BE2C (cell line): ENCODE measurements at regions not wholly inside any gene's neighbourhood (a gene's known extent, or its start where the extent isn't known, plus 50 kb on each side); places are given as distances from the start of the nearest gene placed in this dataset.

Experiments used
- DNase-seq: peaks from one replicate; pipeline ENCODE4 v3.0.0-alpha.2; 2020
- H3K27me3 ChIP-seq: fragments of 250-450 bp; sonication (Bioruptor Pico); 2 replicates; pipeline ENCODE4 v1.5.1; 2020; ENCODE audit warnings: mild to moderate bottlenecking
- H3K36me3 ChIP-seq: fragments of 250-450 bp; sonication (Bioruptor Pico); 2 replicates; pipeline ENCODE4 v1.5.1; 2020; ENCODE audit warnings: mild to moderate bottlenecking
- H3K4me1 ChIP-seq: fragments of 250-450 bp; sonication (Bioruptor Pico); 2 replicates; pipeline ENCODE4 v1.5.1; 2020
- H3K4me3 ChIP-seq: 2 replicates; pipeline ENCODE4 v1.5.1; 2011; ENCODE audit warnings: low read depth, low read length
- H3K9me3 ChIP-seq: fragments of 250-450 bp; sonication (Bioruptor Pico); 2 replicates; pipeline ENCODE4 v1.5.1; 2020
- CTCF ChIP-seq: IDR thresholded peaks from 2 replicates; pipeline ENCODE4 v1.5.1; 2012; ENCODE audit warnings: mild to moderate bottlenecking, low read depth, low read length

GRCh38 chr18:57991552-57991951 lies 52.5 kb upstream of the NEDD4L start:
- Histone ChIP-seq H3K27me3 (no peaks in the 10 kb centered on the region), H3K36me3 (no peaks in the 10 kb centered on the region), H3K9me3 (no peaks in the 10 kb centered on the region), H3K4me3 (no peak overlapping the region), H3K4me1 (no peaks in the 10 kb centered on the region)
- DNase-seq = no peak
- no peak for TF ChIP-seq CTCF

- DNase-seq = no peak
- TF ChIP-seq CTCF = no peak
- no peaks in the 10 kb centered on the region for H3K9me3 ChIP-seq
- H3K27me3 ChIP-seq = no peaks in the 10 kb centered on the region
- H3K4me3 ChIP-seq = no peak overlapping the region
- H3K36me3 ChIP-seq = no peaks in the 10 kb centered on the region
- H3K4me1 ChIP-seq = no peaks in the 10 kb centered on the region
Observed at GRCh38 chr18:57989536-57989935, 54.5 kb upstream of the NEDD4L start.

GRCh38 chr18:57984490-57985115 lies 59.4 kb upstream of the NEDD4L start:
- Histone ChIP-seq H3K36me3 (no peaks in the 10 kb centered on the region), H3K4me1 (no peaks in the 10 kb centered on the region), H3K27me3 (no peaks in the 10 kb centered on the region), H3K9me3 (no peaks in the 10 kb centered on the region), H3K4me3 (no peak overlapping the region)
- no peak for DNase-seq
- TF ChIP-seq CTCF = no peak

GRCh38 chr18:57983965-57984364 lies 60.1 kb upstream of the NEDD4L start:
- no peaks in the 10 kb centered on the region for H3K9me3 ChIP-seq

GRCh38 chr18:57983472-57983871 lies 60.6 kb upstream of the NEDD4L start:
- TF ChIP-seq CTCF = no peak
- DNase-seq = no peak
- Histone ChIP-seq H3K9me3 (no peaks in the 10 kb centered on the region), H3K4me1 (no peaks in the 10 kb centered on the region), H3K4me3 (no peak overlapping the region), H3K27me3 (no peaks in the 10 kb centered on the region), H3K36me3 (no peaks in the 10 kb centered on the region)

More at GRCh38 chr18:57983965-57984364, 60.1 kb upstream of the NEDD4L start:
- no peak for TF ChIP-seq CTCF
- Histone ChIP-seq H3K4me1 (no peaks in the 10 kb centered on the region), H3K36me3 (no peaks in the 10 kb centered on the region), H3K4me3 (no peak overlapping the region), H3K27me3 (no peaks in the 10 kb centered on the region)
- no peak for DNase-seq

GRCh38 chr18:57982372-57983021 lies 61.5 kb upstream of the NEDD4L start:
- H3K4me3 ChIP-seq = no peak overlapping the region
- no peaks in the 10 kb centered on the region for H3K9me3 ChIP-seq
- no peaks in the 10 kb centered on the region for H3K36me3 ChIP-seq
- DNase-seq = no peak
- TF ChIP-seq CTCF = no peak
- H3K4me1 ChIP-seq = no peaks in the 10 kb centered on the region
- H3K27me3 ChIP-seq = no peaks in the 10 kb centered on the region
